ENCODE measurements at regions not wholly inside any gene's neighbourhood (a gene's known extent, or its start where the extent isn't known, plus 50 kb on each side); places are given as distances from the start of the nearest gene placed in this dataset.
"Not testable (repeated sequence)": the region's sequence is repeated elsewhere in the genome, so short reads cannot be mapped to it uniquely, and the experiment has no call there.

GRCh38 chr20:60096166-60096565, 137.9 kb downstream of the CDH26 start:
- no peak for DNase-seq (ENCODE audit: low read depth, low spot score)

DNA sequence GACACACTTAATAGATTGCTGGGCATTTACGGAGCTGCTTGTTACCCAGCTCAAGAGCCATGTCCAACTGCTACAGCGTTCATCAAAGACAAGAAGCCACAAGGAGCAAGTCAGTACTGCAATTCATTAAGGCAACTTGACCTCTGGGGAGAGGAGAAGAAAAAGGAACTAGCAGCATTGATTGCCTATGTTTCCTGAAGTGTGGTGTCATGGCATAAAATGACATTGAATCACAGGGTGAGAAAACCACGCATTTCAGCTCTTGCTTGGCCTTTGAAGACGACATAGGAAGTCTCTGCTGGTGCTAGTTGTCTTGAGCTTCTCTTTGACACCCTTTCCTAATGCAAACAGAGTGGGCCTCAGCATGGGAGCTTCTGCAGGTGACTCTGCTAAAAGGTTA, 139.1 kb downstream of the CDH26 start:
- DNase-seq (ENCODE audit: low read depth, low spot score), result no peak

DNA sequence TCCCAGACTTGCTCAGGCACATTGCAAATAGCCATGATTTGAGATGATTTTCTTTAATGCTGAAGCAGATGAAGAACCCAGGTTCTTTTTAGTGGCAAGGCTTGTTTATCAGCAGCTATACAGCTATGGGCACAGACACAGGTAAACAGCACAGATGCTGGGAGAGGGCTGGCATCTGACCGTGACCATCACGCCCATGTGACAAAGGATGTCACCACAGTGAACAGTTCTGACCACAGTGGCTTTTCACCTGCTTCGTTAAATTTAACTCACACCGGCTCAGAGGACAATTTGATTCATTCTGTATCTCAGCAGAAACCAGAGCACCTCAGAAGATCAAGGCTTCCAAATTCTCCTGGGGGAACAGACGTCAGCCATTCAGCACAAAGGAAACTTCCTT, 142.6 kb downstream of the CDH26 start:
- no peak for DNase-seq (ENCODE audit: low read depth, low spot score)

- DNase-seq (ENCODE audit: low read depth, low spot score), result no peak
Measured at GRCh38 chr20:60101201-60101890, 143.1 kb downstream of the CDH26 start.

GRCh38 chr20:60101891-60102281, 143.7 kb downstream of the CDH26 start:
- DNase-seq (ENCODE audit: low read depth, low spot score), result no peak

DNA sequence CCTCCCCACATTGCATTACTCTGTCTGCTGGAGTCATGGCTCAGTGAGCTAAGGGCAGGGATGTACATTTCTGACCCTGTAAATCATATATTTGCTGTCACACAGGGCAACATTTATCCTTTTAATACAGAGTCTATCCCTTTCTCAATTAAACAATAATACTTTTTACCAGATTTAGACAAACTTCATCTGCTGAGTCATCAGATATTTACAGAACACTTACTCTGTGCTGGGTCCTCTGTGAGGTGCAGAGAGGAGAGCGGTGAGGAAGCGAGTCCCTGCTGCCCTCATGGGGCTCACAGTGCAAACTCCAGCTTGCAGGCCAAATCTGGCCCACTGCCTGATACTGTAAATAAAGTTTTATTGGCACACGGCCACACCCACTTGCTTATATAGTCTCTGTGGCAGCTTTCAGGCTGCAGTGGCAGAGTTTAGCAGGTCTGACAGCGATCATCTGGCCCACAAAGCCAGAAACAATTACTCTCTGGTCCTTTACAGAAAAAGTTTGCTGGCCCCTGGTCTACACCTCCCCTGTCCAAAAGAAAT, 144.5 kb downstream of the CDH26 start:
- no peak for DNase-seq (ENCODE audit: low read depth, low spot score)

DNA sequence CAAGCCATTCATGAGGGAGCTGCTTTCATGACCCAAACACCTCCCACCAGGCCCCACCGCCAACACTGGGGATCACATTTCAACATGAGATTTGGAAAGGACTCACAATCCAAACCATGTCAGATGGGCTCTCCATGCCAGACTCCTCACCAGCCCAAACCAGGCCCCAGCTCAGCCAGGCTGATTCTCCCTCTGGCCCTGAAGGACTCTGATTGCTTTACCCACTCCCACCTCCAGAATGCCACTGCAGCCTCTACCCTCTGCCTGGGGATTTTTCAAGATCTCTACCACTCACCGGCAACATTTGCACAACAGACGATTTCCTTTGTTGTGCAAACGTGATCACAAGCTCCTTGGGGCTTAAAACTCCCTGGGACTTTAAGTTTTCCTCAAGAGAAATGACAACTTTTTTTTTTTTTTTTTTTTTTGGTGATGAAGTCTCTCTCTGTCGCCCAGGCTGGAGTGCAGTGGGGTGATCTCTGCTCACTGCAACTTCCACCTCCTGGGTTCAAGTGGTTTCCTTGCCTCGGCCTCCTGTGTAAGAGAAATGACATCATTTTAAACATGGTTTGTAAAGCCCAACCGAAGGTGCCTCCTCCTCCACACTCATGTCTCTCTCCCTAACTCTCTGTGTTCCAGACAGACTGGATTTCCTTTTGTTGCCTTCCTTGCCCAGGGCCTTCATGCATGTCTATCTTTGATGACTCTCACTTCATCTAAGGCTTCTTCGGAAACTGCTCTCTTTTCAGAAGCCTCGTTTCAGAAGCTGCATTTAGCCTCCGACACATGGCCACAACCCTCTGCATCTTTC, 147.0 kb downstream of the CDH26 start:
- DNase-seq (ENCODE audit: low read depth, low spot score), result no peak

DNA sequence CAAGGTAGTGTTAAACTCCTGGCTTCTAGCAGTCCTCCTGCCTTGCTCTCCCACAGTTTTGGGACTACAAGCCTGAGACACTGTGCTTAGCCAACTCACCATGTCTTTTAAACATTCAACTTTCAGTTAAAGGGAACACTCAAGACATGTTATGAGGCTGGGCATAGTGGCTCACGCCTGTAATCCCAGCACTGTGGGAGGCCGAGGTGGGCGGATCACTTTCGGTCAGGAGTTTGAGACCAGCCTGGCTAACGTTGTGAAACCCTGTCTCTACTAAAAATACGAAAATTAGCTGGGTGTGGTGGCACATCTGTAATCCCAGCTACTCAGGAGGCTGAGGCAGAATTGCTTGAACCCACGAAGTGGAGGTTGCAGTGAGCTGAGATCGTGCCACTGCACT, 148.0 kb downstream of the CDH26 start:
- DNase-seq (ENCODE audit: low read depth, low spot score), result not testable (repeated sequence)

- no peak for DNase-seq (ENCODE audit: low read depth, low spot score)
Measured at GRCh38 chr20:60107621-60108390, 149.6 kb downstream of the CDH26 start.

GRCh38 chr20:60108397-60108796, 150.2 kb downstream of the CDH26 start:
- DNase-seq (ENCODE audit: low read depth, low spot score), result no peak

DNA sequence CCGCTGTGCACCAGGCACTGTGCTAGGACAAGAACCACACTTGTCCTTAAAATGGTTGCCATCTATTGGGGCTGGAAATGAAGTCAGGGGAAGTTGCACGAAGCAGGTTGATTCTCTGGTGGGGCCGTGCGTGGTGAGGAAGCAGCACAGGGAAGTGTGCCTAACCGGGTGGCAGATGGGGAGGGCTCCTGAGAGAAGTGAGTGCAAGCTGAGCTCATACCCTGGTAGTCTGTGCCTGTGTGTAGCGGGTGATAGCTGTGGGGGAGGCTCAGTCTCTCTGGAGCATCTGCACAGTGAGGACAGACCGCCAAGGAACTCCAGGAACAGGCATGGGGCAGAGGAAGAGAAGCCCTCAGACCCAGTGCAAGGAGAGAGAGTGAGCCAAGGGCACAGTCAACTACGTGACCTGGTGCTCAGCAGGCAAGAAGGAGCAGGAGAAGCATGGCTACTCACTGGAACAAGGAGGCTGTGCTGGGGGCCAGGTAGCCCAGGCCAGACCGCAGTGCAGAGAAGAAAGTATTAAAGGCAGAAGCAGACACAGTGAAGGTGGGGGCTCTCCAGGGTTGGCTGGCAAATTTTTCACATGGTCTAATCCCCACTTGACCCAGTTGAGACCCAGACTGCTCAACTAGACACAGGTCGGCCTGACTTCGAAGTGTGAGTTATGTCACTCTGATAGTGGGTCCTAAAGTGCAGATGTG, 155.0 kb downstream of the CDH26 start:
- DNase-seq (ENCODE audit: low read depth, low spot score), result no peak

DNA sequence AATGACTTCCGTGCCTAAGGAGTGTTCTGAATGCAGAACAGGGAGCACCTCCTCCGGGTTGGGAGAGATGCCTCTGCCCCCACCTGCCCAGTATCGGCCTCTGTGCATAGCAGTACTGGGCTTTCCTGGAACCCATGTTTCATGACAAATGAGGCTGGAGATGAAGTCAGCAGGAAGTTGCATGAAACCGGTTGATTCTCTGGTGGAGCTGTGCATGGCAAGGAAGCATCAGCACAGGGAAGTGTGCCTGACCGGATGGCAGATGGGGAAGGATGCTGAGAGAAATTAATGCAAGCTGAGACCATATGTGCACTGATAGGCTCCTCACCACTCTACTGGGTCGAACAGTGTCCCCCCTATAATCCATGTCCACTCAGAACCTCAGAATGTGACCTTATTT, 155.5 kb downstream of the CDH26 start:
- DNase-seq (ENCODE audit: low read depth, low spot score), result no peak

GRCh38 chr20:60115451-60115850, 157.2 kb downstream of the CDH26 start:
- DNase-seq (ENCODE audit: low read depth, low spot score), result no peak

DNA sequence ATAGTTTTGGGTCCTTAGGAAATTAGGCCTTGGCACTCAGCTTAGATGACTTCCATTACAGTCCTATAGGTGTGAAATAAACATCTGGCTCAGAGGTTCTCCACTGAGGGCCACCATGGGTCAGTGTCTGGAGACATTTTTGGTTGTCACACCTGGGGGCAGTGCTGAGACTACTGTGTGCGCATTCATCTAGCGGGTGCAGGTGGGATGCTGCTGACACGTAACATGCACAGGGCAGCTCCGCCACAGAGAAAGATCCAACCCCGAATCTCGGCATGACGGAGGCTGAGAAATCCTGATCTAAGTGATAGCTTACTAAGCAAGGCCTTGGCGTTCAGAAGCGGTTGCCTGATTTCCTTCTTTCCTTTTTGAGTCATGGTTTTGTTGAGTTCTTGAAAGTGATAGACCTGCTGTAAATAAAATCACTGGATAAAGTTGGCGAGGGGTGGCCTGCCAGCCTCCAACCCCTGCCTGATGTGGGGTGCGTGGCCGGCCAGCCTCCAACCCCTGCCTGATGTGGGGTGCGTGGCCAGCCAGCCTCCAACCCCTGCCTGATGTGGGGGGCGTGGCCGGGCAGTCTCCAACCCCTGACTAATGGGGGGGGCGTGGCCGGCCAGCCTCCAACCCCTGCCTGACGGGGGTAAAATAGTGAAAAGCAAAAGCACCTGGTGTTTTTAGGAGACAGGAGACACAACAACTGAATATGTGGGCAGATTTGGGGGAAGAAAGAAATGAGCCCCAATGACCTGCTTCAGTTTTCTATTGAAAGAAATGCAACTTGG, 158.1 kb downstream of the CDH26 start:
- no peak for DNase-seq (ENCODE audit: low read depth, low spot score)

DNA sequence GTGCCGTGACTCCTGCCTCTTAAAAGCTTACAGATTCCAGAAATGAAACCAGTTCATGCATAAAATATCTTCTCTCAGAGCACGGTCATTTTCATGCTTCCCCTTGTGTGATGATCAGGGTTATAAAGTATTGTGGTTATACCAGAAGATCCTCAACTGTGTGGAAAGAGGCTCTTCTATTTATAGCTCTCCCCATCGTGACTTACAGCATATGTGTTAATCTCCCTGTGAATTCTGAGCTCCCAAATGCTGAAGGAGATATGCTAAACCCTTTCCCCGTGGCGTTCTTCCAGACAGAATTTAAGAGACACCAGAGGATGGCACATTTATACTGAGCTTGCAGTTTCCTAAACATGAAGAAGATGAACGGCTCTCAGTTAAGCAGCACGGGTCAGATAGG, 158.8 kb downstream of the CDH26 start:
- no peak for DNase-seq (ENCODE audit: low read depth, low spot score)

GRCh38 chr20:60121903-60122302, 163.7 kb downstream of the CDH26 start:
- DNase-seq (ENCODE audit: low read depth, low spot score), result no peak

DNA sequence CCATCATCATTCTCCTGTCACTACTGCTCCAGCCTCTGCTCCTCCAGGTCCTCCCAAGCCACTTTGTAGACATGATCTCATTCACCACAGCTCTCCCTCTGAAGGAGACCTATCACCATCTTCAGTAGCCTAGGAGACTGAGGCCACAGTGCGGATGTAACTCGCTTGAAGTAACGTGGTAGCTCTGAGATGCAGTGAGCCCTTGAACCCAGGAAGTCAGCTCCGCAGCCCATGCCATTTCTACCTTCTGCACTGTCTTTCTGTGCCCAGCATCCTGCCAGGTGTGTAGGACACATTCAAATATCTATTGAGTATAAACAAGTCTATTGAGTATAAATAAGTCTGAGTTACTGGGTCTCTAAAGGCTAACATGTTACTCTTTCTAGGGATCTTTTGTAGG, 164.4 kb downstream of the CDH26 start:
- DNase-seq (ENCODE audit: low read depth, low spot score), result no peak

GRCh38 chr20:60123096-60123495, 164.9 kb downstream of the CDH26 start:
- no peak for DNase-seq (ENCODE audit: low read depth, low spot score)

- no peak for DNase-seq (ENCODE audit: low read depth, low spot score)
Measured at GRCh38 chr20:60123652-60124051, 165.4 kb downstream of the CDH26 start.

- DNase-seq (ENCODE audit: low read depth, low spot score), result no peak
Measured at GRCh38 chr20:60124776-60125381, 166.7 kb downstream of the CDH26 start.
